Endothelial cell of umbilical vein (primary cell): ENCODE measurements at regions not wholly inside any gene's neighbourhood (a gene's known extent, or its start where the extent isn't known, plus 50 kb on each side); places are given as distances from the start of the nearest gene placed in this dataset.

Source experiments
- BruUV-seq: library from RNA; stranded (reverse); fragments of 400-500 nt; replicated peaks from 2 replicates; lab custom pipeline; 2021; lab: Mats Ljungman, UMichigan
- CTCF ChIA-PET: fragments of 300-600, 350-600 bp; sonication (Branson Sonifier 250); formaldehyde crosslinking; loops from one replicate; lab custom pipeline; 2021; ENCODE audit warnings: antibody characterized with exemption, inconsistent platforms; lab: Charles Lee
- POLR2A ChIA-PET: fragments of 300-600, 350-600 bp; sonication (Branson Sonifier 250); formaldehyde crosslinking; loops from one replicate; lab custom pipeline; 2021; ENCODE audit warnings: antibody characterized with exemption, inconsistent platforms; lab: Charles Lee
- DNase-seq: peaks from one replicate; pipeline ENCODE4 v3.0.0-alpha.2; 2011; ENCODE audit warnings: low read depth, low spot score
- FAIRE-seq: peaks from 2 replicates; lab custom pipeline; 2011; peaks lifted over from hg19 to GRCh38; lab: Jason Lieb, UNC
- H2AFZ ChIP-seq: 2 replicates; pipeline ENCODE4 v1.6.0; 2012; ENCODE audit warnings: low read depth, low read length, control low read depth, inconsistent platforms
- H3K27ac ChIP-seq: 2 replicates; pipeline ENCODE4 v1.5.1; 2011; ENCODE audit warnings: low read depth, mild to moderate bottlenecking, control low read depth, low read length, moderate library complexity; ENCODE audit not compliant: insufficient read depth
- H3K27me3 ChIP-seq, 2 experiments: 2 replicates each; pipeline versions ENCODE4 v1.6.0 to v1.6.1; 2011; ENCODE audit warnings: low read length in 2 of 2, mixed read lengths in 1 of 2; ENCODE audit not compliant: control insufficient read depth in 2 of 2, insufficient read depth in 2 of 2
- H3K36me3 ChIP-seq, 2 experiments: 2 replicates in 1 of 2; 3 replicates in 1 of 2; pipeline ENCODE4 v1.5.1; 2011; ENCODE audit warnings: low read length in 2 of 2, mild to moderate bottlenecking in 1 of 2, moderate library complexity in 1 of 2; ENCODE audit not compliant: control insufficient read depth in 2 of 2, insufficient read depth in 2 of 2; ENCODE audit errors: extremely low read depth in 1 of 2
- H3K4me1 ChIP-seq: 3 replicates; pipeline ENCODE4 v1.5.1; 2011; ENCODE audit warnings: mild to moderate bottlenecking, low read length; ENCODE audit not compliant: control insufficient read depth, insufficient read depth; ENCODE audit errors: extremely low read depth
- H3K4me2 ChIP-seq: 2 replicates; pipeline ENCODE4 v1.6.1; 2011; ENCODE audit warnings: low read length, control low read depth, mixed read lengths; ENCODE audit not compliant: insufficient read depth
- H3K4me3 ChIP-seq, 3 experiments: fragments of 200-600 bp in 1 of 3; sonication (generic), shearing (Covaris generic) in 1 of 3; replicated peaks in 1 of 3; 2 replicates each; pipeline ENCODE4 v1.5.1; 2011 to 2016; ENCODE audit warnings: control low read depth in 3 of 3, low read length in 3 of 3, mild to moderate bottlenecking in 2 of 3, inconsistent platforms in 1 of 3, low read depth in 1 of 3, moderate library complexity in 1 of 3; ENCODE audit not compliant: insufficient read depth in 1 of 3
- H3K79me2 ChIP-seq: 2 replicates; pipeline ENCODE4 v1.6.0; 2012; ENCODE audit warnings: low read length, inconsistent platforms; ENCODE audit not compliant: control insufficient read depth, insufficient read depth
- H3K9ac ChIP-seq: replicated peaks from 2 replicates; pipeline ENCODE3; 2011; ENCODE audit warnings: low read length, control low read depth; ENCODE audit not compliant: insufficient read depth; ENCODE audit errors: extremely low read depth
- H3K9me1 ChIP-seq: replicated peaks from 3 replicates; pipeline ENCODE4 v1.6.0; 2011; ENCODE audit warnings: mild to moderate bottlenecking, low read length; ENCODE audit not compliant: control insufficient read depth, insufficient read depth; ENCODE audit errors: extremely low read depth
- H3K9me3 ChIP-seq: replicated peaks from 2 replicates; pipeline ENCODE4 v1.5.1; 2012; ENCODE audit warnings: low read length, inconsistent platforms; ENCODE audit not compliant: control insufficient read depth, insufficient read depth
- H4K20me1 ChIP-seq: replicated peaks from 2 replicates; pipeline ENCODE3; 2011; ENCODE audit warnings: mild to moderate bottlenecking, low read length; ENCODE audit not compliant: control insufficient read depth, insufficient read depth; ENCODE audit errors: extremely low read depth
- EZH2 ChIP-seq: IDR thresholded peaks from 2 replicates; pipeline ENCODE4 v1.6.1; 2012; ENCODE audit warnings: borderline replicate concordance, low read depth, mild to moderate bottlenecking, moderate library complexity, low read length, inconsistent platforms; ENCODE audit not compliant: severe bottlenecking
- FOS ChIP-seq: IDR thresholded peaks from 2 replicates; pipeline ENCODE4 v1.6.1; 2011; ENCODE audit warnings: mild to moderate bottlenecking, low read length, moderate library complexity, borderline replicate concordance; ENCODE audit not compliant: insufficient read depth
- GATA2 ChIP-seq: IDR thresholded peaks from 2 replicates; pipeline ENCODE4 v1.7.0; 2011; ENCODE audit warnings: low read depth, mild to moderate bottlenecking, moderate library complexity, mixed read lengths, low read length; ENCODE audit not compliant: insufficient read length, insufficient read depth
- JUN ChIP-seq: IDR thresholded peaks from 2 replicates; pipeline ENCODE4 v1.6.1; 2011; ENCODE audit warnings: borderline replicate concordance, low read depth; ENCODE audit not compliant: insufficient read length, insufficient read depth
- MYC ChIP-seq: IDR thresholded peaks from one replicate; pipeline ENCODE4 v1.6.1; 2011; ENCODE audit warnings: mild to moderate bottlenecking, low read depth, low read length
- POLR2A ChIP-seq: IDR thresholded peaks from 2 replicates; pipeline ENCODE4 v1.6.1; 2012; ENCODE audit warnings: low read depth, mild to moderate bottlenecking, control low read depth, low read length
- POLR2AphosphoS5 ChIP-seq: IDR thresholded peaks from 2 replicates; pipeline ENCODE4 v1.6.1; 2012; ENCODE audit warnings: low read depth, mild to moderate bottlenecking, control low read depth, low read length, moderate library complexity; ENCODE audit not compliant: insufficient read depth
- dilution Hi-C: fragments of 300-500 bp; cut with MboI; formaldehyde crosslinking; loops from one replicate; pipeline ENCODE4 v1.15.0; 2019; ENCODE audit warnings: low sequenced_read_pairs; ENCODE audit not compliant: extremely low pct_ligation_motif_present
- intact Hi-C: fragments of 100-400 bp; cut with micrococcal nuclease; formaldehyde crosslinking; loops from one replicate; pipeline ENCODE4 v1.10.0; 2022
- TF ChIP-seq, protein P1 (sequence below): IDR thresholded peaks from 2 replicates; pipeline ENCODE4 v1.6.1; 2011; ENCODE audit not compliant: insufficient read depth, insufficient read length
- TF ChIP-seq, protein P2 (sequence below), 2 donors: IDR thresholded peaks; 1 replicate in 1 of 2; 2 replicates in 1 of 2; pipeline ENCODE4 v1.5.1; 2011; ENCODE audit warnings: low read length in 2 of 2, mild to moderate bottlenecking in 2 of 2, moderate library complexity in 2 of 2, control low read depth in 1 of 2, inconsistent platforms in 1 of 2, low read depth in 1 of 2; ENCODE audit not compliant: insufficient read depth in 1 of 2; ENCODE audit errors: extremely low read depth in 1 of 2

- DNase-seq (no peak), FAIRE-seq (no peak)
- intact Hi-C loops (no loop called here), dilution Hi-C loops (no loop called here)
- CTCF ChIA-PET, result no interaction called here
- Histone ChIP-seq H3K4me2 (no peak overlapping the region), H3K9me3 (no peaks in the 10 kb centered on the region), H3K27ac (no peak overlapping the region), H4K20me1 (no peaks in the 10 kb centered on the region), H3K4me3 (no peak overlapping the region), H3K36me3 (no peaks in the 10 kb centered on the region), H3K9ac (no peak overlapping the region), H3K27me3 (no peaks in the 10 kb centered on the region), H3K79me2 (no peaks in the 10 kb centered on the region), H3K9me1 (no peaks in the 10 kb centered on the region), H2AFZ (no peak overlapping the region), H3K4me1 (no peaks in the 10 kb centered on the region)
- POLR2A ChIA-PET, result no interaction called here
- BruUV-seq, result no TSS peak
- TF ChIP-seq, protein P1, sequence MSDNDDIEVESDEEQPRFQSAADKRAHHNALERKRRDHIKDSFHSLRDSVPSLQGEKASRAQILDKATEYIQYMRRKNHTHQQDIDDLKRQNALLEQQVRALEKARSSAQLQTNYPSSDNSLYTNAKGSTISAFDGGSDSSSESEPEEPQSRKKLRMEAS, result no peak
- TF ChIP-seq EZH2, result no peak
- no peak for TF ChIP-seq JUN
- TF ChIP-seq POLR2AphosphoS5, result no peak
- TF ChIP-seq MYC, result no peak
- TF ChIP-seq, protein P2, sequence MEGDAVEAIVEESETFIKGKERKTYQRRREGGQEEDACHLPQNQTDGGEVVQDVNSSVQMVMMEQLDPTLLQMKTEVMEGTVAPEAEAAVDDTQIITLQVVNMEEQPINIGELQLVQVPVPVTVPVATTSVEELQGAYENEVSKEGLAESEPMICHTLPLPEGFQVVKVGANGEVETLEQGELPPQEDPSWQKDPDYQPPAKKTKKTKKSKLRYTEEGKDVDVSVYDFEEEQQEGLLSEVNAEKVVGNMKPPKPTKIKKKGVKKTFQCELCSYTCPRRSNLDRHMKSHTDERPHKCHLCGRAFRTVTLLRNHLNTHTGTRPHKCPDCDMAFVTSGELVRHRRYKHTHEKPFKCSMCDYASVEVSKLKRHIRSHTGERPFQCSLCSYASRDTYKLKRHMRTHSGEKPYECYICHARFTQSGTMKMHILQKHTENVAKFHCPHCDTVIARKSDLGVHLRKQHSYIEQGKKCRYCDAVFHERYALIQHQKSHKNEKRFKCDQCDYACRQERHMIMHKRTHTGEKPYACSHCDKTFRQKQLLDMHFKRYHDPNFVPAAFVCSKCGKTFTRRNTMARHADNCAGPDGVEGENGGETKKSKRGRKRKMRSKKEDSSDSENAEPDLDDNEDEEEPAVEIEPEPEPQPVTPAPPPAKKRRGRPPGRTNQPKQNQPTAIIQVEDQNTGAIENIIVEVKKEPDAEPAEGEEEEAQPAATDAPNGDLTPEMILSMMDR (IDR thresholded peaks at IDR 0.05; ENCODE audit: extremely low read depth in 1 of 2, insufficient read depth in 1 of 2, low read depth in 1 of 2, low read length in 2 of 2), result no peak
- TF ChIP-seq GATA2, result no peak
- no peak for TF ChIP-seq FOS
- TF ChIP-seq POLR2A, result no peak
Observed at GRCh38 chr2:16908656-16909055, 243.0 kb upstream of the CYRIA start.
